ENCODE measurements at regions not wholly inside any gene's neighbourhood (a gene's known extent, or its start where the extent isn't known, plus 50 kb on each side); places are given as distances from the start of the nearest gene placed in this dataset.
"Not testable (repeated sequence)": the region's sequence is repeated elsewhere in the genome, so short reads cannot be mapped to it uniquely, and the experiment has no call there.

GRCh38 chr3:20558161-20558560, 372.2 kb upstream of the SGO1 start:
- H3K4me3 ChIP-seq (ENCODE audit: low read length) = no peak overlapping the region
- no peak for DNase-seq (ENCODE audit: low read depth)
- no peak for TF ChIP-seq CTCF (conservative IDR thresholded peaks at IDR 0.05; ENCODE audit: low read length)

GRCh38 chr3:20556661-20557060, 370.7 kb upstream of the SGO1 start:
- TF ChIP-seq CTCF (conservative IDR thresholded peaks at IDR 0.05; ENCODE audit: low read length) = no peak
- DNase-seq (ENCODE audit: low read depth) = no peak
- no peak overlapping the region for H3K4me3 ChIP-seq (ENCODE audit: low read length)

- DNase-seq (ENCODE audit: low read depth) = no peak
- no peak overlapping the region for H3K4me3 ChIP-seq (ENCODE audit: low read length)
- TF ChIP-seq CTCF (conservative IDR thresholded peaks at IDR 0.05; ENCODE audit: low read length) = no peak
Observed at GRCh38 chr3:20552605-20553275, 366.7 kb upstream of the SGO1 start.

- H3K4me3 ChIP-seq (ENCODE audit: low read length); DNase-seq (ENCODE audit: low read depth): not testable (repeated sequence)
Observed at GRCh38 chr3:20547361-20548269, 361.6 kb upstream of the SGO1 start.

GRCh38 chr3:20546636-20547035, 360.6 kb upstream of the SGO1 start:
- TF ChIP-seq CTCF (conservative IDR thresholded peaks at IDR 0.05; ENCODE audit: low read length) = no peak
- DNase-seq (ENCODE audit: low read depth) = peak; percentile 18
- no peak overlapping the region for H3K4me3 ChIP-seq (ENCODE audit: low read length)

GRCh38 chr3:20543535-20544226, 357.7 kb upstream of the SGO1 start:
- no peak for TF ChIP-seq CTCF (conservative IDR thresholded peaks at IDR 0.05; ENCODE audit: low read length)
- no peak overlapping the region for H3K4me3 ChIP-seq (ENCODE audit: low read length)
- DNase-seq (ENCODE audit: low read depth) = no peak

- TF ChIP-seq CTCF (conservative IDR thresholded peaks at IDR 0.05; ENCODE audit: low read length) = no peak
- no peak for DNase-seq (ENCODE audit: low read depth)
- no peak overlapping the region for H3K4me3 ChIP-seq (ENCODE audit: low read length)
Observed at GRCh38 chr3:20540066-20540465, 354.1 kb upstream of the SGO1 start.

Measured in AG10803 (cell line).